ENCODE measurements at regions not wholly inside any gene's neighbourhood (a gene's known extent, or its start where the extent isn't known, plus 50 kb on each side); places are given as distances from the start of the nearest gene placed in this dataset.

DNA sequence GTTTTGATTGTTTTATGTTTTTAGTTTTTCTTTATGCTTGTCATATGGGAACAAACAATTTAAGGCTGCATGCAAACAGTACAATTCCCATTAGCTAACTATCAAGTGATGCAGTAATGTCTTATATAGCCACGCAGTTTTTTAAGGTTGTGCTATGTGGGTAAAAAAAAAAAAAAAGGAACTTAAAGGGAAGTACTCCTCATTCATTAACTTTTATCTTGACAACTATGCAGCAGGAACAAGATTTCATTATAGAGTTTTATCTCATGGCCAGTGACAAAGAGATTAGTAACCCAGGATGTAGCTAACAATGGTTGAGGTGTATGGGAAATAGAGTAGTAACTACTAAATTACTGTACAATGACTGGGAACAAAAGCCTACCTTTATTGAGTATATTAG lies 1008.2 kb upstream of the CDH9 start:
- Histone ChIP-seq H3K4me3 (ENCODE audit: low read length in 3 of 3) (no peak overlapping the region), H3K36me3 (ENCODE audit: control insufficient read depth in 2 of 3, insufficient read depth in 3 of 3, low read length in 3 of 3) (no peaks in the 10 kb centered on the region), H3K27ac (ENCODE audit: low read depth in 2 of 2, low read length in 2 of 2) (no peak overlapping the region), H3K27me3 (ENCODE audit: control insufficient read depth, insufficient read depth, low read length) (no peaks in the 10 kb centered on the region), H3K9me3 (ENCODE audit: control insufficient read depth in 2 of 3, insufficient read depth in 1 of 3, low read length in 3 of 3) (no peaks in the 10 kb centered on the region), H3K4me1 (ENCODE audit: control insufficient read depth in 2 of 3, insufficient read depth in 2 of 3, low read depth in 1 of 3, low read length in 3 of 3) (no peaks in the 10 kb centered on the region), H3K9ac (ENCODE audit: low read length in 3 of 3) (no peak overlapping the region)
- TF ChIP-seq, protein P1, sequence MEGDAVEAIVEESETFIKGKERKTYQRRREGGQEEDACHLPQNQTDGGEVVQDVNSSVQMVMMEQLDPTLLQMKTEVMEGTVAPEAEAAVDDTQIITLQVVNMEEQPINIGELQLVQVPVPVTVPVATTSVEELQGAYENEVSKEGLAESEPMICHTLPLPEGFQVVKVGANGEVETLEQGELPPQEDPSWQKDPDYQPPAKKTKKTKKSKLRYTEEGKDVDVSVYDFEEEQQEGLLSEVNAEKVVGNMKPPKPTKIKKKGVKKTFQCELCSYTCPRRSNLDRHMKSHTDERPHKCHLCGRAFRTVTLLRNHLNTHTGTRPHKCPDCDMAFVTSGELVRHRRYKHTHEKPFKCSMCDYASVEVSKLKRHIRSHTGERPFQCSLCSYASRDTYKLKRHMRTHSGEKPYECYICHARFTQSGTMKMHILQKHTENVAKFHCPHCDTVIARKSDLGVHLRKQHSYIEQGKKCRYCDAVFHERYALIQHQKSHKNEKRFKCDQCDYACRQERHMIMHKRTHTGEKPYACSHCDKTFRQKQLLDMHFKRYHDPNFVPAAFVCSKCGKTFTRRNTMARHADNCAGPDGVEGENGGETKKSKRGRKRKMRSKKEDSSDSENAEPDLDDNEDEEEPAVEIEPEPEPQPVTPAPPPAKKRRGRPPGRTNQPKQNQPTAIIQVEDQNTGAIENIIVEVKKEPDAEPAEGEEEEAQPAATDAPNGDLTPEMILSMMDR (IDR thresholded peaks at IDR 0.05; ENCODE audit: borderline replicate concordance, extremely low read depth, insufficient read depth) = no peak
- FAIRE-seq (no peak), DNase-seq (no peak)
- intact Hi-C loops (cut with DNase I) = no loop called here

DNA sequence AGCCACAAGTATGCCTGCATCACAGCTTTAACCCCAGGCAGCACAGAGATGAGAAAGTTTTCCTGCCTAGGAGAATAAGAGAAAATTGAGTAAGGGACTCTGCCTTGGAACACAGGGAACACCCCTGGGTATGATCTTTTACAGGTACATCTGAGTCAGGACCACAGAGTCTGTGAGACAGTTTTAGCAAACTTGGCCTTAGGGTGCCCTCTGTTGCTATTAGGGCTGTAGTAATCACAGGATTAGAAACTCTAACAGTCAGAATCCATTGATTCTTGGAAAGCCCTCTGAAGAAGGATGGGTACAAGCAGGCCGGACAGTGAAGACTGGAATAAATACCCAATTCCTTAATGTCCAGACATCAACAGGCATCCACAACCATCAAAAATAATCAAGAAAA lies 989.5 kb upstream of the CDH9 start:
- no peak for FAIRE-seq
- no peak for DNase-seq
- no peaks in the 10 kb centered on the region for H3K4me1 ChIP-seq (ENCODE audit: control insufficient read depth in 2 of 3, insufficient read depth in 2 of 3, low read depth in 1 of 3, low read length in 3 of 3)
- no peak overlapping the region for H3K9ac ChIP-seq (ENCODE audit: low read length in 3 of 3)
- peaks cover 0 to 9% (median 0%) of the 10 kb centered on the region in 3 donors for H3K9me3 ChIP-seq (ENCODE audit: control insufficient read depth in 2 of 3, insufficient read depth in 1 of 3, low read length in 3 of 3)
- intact Hi-C loops (cut with DNase I) = no loop called here
- TF ChIP-seq, protein P1 (IDR thresholded peaks at IDR 0.05; ENCODE audit: borderline replicate concordance, extremely low read depth, insufficient read depth) = no peak
- H3K27me3 ChIP-seq (ENCODE audit: control insufficient read depth, insufficient read depth, low read length) = no peaks in the 10 kb centered on the region
- H3K27ac ChIP-seq (ENCODE audit: low read depth in 2 of 2, low read length in 2 of 2) = no peak overlapping the region
- H3K36me3 ChIP-seq (ENCODE audit: control insufficient read depth in 2 of 3, insufficient read depth in 3 of 3, low read length in 3 of 3) = no peaks in the 10 kb centered on the region
- no peak overlapping the region for H3K4me3 ChIP-seq (ENCODE audit: low read length in 3 of 3)

DNA sequence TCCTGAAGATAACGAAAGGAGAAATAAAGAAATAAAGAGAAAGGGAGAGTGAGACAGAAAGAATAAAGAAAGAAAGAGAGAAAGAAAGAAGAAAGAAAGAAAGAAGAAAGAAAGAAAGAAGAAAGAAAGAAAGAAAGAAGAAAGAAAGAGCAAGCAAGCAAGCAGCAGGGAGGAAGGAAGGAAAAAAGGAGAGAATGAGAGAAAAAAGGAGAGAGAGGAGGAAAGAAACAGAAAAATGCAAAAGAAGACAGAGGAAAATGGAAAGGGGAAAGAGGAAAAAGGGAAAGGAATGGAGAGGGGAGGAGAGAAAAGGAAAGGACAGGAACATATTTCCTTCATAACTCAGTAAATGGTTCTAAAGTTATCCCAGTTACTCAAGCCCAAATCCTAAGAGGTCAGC lies 978.8 kb upstream of the CDH9 start:
- DNase-seq = no peak
- intact Hi-C loops (cut with DNase I) = no loop called here
- H3K27me3 ChIP-seq (ENCODE audit: control insufficient read depth, insufficient read depth, low read length) = no peaks in the 10 kb centered on the region

More for the DNA sequence above, 978.8 kb upstream of the CDH9 start:
- Histone ChIP-seq H3K4me1 (ENCODE audit: control insufficient read depth in 2 of 3, insufficient read depth in 2 of 3, low read depth in 1 of 3, low read length in 3 of 3) (no peaks in the 10 kb centered on the region), H3K4me3 (ENCODE audit: low read length in 3 of 3) (no peak overlapping the region), H3K27ac (ENCODE audit: low read depth in 2 of 2, low read length in 2 of 2) (no peak overlapping the region), H3K36me3 (ENCODE audit: control insufficient read depth in 2 of 3, insufficient read depth in 3 of 3, low read length in 3 of 3) (no peaks in the 10 kb centered on the region), H3K9me3 (ENCODE audit: control insufficient read depth in 2 of 3, insufficient read depth in 1 of 3, low read length in 3 of 3) (peaks cover 0 to 15% (median 10%) of the 10 kb centered on the region in 3 donors), H3K9ac (ENCODE audit: low read length in 3 of 3) (no peak overlapping the region)
- FAIRE-seq = no peak
- TF ChIP-seq, protein P1 (IDR thresholded peaks at IDR 0.05; ENCODE audit: borderline replicate concordance, extremely low read depth, insufficient read depth) = no peak
